ENCODE measurements at regions not wholly inside any gene's neighbourhood (a gene's known extent, or its start where the extent isn't known, plus 50 kb on each side); places are given as distances from the start of the nearest gene placed in this dataset.

DNA sequence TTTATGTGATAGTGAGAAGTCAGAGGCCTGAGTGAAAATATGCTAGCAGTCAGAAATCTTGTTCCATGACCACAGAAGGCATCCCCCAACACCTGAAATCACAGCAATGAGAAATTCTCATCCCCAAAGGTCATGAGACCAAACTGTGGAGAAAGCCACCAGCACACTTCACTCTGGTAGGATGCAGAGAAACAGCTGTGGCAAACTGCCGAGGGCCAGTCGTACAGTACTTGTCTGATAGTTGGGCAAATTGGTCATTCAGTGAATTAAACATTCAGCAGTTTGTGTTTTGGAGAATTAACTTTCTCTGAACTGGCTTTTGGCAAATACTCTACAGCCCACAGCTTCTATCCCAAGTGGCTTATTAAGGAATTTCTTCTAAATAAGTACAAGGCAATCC lies 117.2 kb downstream of the TSN start:
- TF ChIP-seq POLR2AphosphoS5 (IDR thresholded peaks at IDR 0.05) (no peak), POLR2A (IDR thresholded peaks at IDR 0.05) (no peak), EP300 (IDR thresholded peaks at IDR 0.05) (no peak)
- TF ChIP-seq, protein P1, sequence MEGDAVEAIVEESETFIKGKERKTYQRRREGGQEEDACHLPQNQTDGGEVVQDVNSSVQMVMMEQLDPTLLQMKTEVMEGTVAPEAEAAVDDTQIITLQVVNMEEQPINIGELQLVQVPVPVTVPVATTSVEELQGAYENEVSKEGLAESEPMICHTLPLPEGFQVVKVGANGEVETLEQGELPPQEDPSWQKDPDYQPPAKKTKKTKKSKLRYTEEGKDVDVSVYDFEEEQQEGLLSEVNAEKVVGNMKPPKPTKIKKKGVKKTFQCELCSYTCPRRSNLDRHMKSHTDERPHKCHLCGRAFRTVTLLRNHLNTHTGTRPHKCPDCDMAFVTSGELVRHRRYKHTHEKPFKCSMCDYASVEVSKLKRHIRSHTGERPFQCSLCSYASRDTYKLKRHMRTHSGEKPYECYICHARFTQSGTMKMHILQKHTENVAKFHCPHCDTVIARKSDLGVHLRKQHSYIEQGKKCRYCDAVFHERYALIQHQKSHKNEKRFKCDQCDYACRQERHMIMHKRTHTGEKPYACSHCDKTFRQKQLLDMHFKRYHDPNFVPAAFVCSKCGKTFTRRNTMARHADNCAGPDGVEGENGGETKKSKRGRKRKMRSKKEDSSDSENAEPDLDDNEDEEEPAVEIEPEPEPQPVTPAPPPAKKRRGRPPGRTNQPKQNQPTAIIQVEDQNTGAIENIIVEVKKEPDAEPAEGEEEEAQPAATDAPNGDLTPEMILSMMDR (IDR thresholded peaks at IDR 0.05), result no peak

Data from gastroesophageal sphincter (tissue), 3 donors.